ENCODE measurements at regions not wholly inside any gene's neighbourhood (a gene's known extent, or its start where the extent isn't known, plus 50 kb on each side); places are given as distances from the start of the nearest gene placed in this dataset.
"Not testable (repeated sequence)": the region's sequence is repeated elsewhere in the genome, so short reads cannot be mapped to it uniquely, and the experiment has no call there.

GRCh38 chr6:119845161-119845560 lies 495.6 kb upstream of the MAN1A1 start:
- no peak for DNase-seq

- no peak for DNase-seq
Measured at GRCh38 chr6:119844387-119844786, 494.8 kb upstream of the MAN1A1 start.

GRCh38 chr6:119842191-119842590 lies 492.6 kb upstream of the MAN1A1 start:
- DNase-seq, result no peak

- no peak for DNase-seq
Measured at GRCh38 chr6:119838043-119838442, 488.5 kb upstream of the MAN1A1 start.

GRCh38 chr6:119834418-119834817 lies 484.9 kb upstream of the MAN1A1 start:
- no peak for DNase-seq

DNA sequence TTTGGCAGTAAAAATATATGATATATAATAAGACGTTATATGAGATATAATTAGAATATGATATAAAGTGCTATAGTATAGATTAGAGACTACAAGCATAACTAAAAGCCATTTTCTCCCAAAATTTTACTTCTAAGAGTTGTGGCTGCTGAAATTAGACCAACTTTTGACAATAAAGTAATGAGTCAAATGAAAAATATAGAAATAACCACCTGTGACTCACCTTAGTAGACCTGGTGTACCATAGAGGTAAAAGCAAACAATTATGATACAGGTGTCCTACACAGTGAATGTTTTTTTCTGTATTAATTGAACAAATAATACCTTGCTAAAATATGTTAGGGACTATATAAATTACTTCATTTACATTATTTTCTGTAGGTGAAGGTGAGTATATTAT lies 482.9 kb upstream of the MAN1A1 start:
- no peak for DNase-seq

- DNase-seq, result no peak
Measured at GRCh38 chr6:119830494-119831295, 481.1 kb upstream of the MAN1A1 start.

- no peak for DNase-seq
Measured at GRCh38 chr6:119830069-119830468, 480.5 kb upstream of the MAN1A1 start.

- DNase-seq, result not testable (repeated sequence)
Measured at GRCh38 chr6:119829499-119829898, 479.9 kb upstream of the MAN1A1 start.

- DNase-seq, result no peak
Measured at GRCh38 chr6:119829006-119829405, 479.4 kb upstream of the MAN1A1 start.

DNA sequence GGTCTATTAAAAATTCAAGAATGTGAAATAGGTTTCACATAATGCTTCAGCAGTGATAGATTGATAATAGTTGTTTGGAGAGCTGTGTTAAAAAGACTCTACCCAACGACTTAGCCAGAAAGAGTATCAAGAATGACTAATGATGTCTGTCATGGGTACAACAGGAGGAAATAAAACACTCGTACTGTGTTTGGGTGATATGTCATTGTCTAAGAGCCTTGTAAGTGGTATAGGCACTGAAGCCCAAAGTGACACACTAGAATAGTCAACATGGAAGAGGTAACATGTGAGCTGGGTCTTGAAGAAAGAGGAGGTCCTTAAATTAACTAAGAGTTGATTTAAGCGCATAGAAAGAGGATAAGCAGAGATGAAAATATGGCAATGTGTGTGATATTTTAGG lies 471.8 kb upstream of the MAN1A1 start:
- no peak for DNase-seq

GRCh38 chr6:119818876-119819275 lies 469.3 kb upstream of the MAN1A1 start:
- DNase-seq, result no peak

- no peak for DNase-seq
Measured at GRCh38 chr6:119814609-119815400, 465.2 kb upstream of the MAN1A1 start.

DNA sequence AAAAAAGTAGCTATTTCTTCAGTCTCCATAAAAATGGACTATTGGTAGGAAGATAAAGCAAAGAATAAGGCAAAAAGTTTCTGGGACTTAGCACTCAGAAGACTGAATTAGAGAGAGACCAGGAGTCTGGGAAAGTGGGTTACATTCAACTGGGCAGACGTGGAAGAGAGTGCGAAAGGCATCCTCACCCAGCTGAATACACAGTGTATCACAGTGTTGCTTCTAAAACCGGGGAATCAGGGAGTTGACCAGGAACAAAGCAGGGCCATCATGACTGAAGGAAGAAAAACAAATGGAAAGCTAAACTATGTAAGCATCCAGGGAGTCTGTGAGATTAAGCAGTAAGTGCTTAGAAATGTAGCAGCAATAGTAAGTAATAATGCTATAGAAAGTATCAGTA lies 452.9 kb upstream of the MAN1A1 start:
- DNase-seq, result no peak

DNA sequence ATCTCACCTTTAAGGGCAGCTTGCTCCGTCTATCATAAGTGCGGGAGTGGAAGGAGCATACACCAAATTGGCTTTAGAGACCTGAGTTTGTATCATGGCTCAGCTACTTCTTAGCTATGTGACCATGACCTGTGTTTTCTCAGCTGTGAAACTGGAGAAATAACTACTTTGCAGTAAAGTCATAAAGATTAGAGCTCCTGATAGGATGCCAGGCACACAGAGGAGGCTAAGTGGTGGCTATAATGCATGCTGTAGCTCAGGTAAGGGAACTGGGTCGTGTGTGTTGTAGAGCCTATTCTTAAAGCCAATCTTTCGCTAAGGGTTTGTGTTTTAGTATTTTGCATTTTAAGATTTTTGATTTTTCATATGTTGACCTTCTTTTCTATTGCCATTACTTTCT lies 451.5 kb upstream of the MAN1A1 start:
- no peak for DNase-seq

GRCh38 chr6:119800526-119800925 lies 451.0 kb upstream of the MAN1A1 start:
- DNase-seq, result no peak

- DNase-seq, result no peak
Measured at GRCh38 chr6:119799596-119800509, 450.3 kb upstream of the MAN1A1 start.

DNA sequence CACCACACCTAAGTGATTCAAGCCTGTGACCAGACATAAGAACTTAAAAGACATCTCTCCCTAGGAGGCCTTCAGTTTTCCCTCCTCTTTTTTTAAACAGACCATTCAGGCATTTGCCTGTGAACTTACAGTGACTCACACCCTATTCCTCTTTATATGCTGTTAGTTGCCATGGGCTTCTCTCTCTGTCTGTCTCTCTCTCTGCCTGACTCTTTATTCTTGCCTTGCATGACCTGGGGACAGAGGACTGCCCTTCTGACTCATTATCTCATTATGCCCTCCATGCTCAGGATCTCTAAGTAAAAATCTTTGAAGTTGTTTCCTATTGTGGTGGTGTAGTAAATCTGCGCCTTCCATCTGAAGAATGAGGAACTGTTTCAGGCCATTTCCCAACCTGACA lies 442.2 kb upstream of the MAN1A1 start:
- no peak for DNase-seq

- no peak for DNase-seq
Measured at GRCh38 chr6:119781365-119781764, 431.8 kb upstream of the MAN1A1 start.

DNA sequence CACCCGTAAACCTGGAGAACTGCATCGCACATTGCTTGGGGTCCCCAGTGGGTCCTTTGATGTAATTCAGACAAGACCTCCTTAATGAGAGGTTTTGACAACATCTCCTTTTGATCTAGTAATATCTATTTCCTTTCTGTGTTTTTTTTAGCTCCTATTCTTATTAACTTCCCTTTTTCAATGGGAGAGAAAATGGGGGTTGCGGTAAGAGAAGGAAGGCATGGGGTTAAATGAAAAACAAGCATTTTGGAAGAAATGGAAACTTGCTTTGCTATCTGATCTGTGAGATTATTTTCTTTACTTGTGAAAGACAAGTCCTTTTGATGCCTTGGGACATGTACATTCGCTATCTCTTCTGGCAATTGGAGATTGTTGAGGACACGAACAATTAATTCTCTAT lies 418.6 kb upstream of the MAN1A1 start:
- no peak for DNase-seq

- DNase-seq, result no peak
Measured at GRCh38 chr6:119764927-119765681, 415.5 kb upstream of the MAN1A1 start.

GRCh38 chr6:119760046-119760445 lies 410.5 kb upstream of the MAN1A1 start:
- DNase-seq, result no peak

Measured in stimulated activated CD4-positive, alpha-beta T cell treated with anti-CD3 and anti-CD28 coated beads, Interleukin-4, amount 100 ng/mL, for 1 hour (primary cell).